SK-N-SH (cell line): ENCODE measurements at regions not wholly inside any gene's neighbourhood (a gene's known extent, or its start where the extent isn't known, plus 50 kb on each side); places are given as distances from the start of the nearest gene placed in this dataset.

Experiments
- CTCF ChIA-PET: fragments of 300-600, 350-600 bp; formaldehyde crosslinking; extraction: SDS; loops from one replicate; lab custom pipeline; 2021; lab: Yijun Ruan, JAX
- POLR2A ChIA-PET: fragments of 350-600 bp; sonication (Branson Sonifier 250); formaldehyde crosslinking; extraction: SDS; loops from one replicate; lab custom pipeline; 2020; ENCODE audit warnings: antibody characterized with exemption, inconsistent platforms; lab: Yijun Ruan, JAX
- DNase-seq: peaks from one replicate; pipeline ENCODE4 v3.0.0; 2012
- H2AFZ ChIP-seq: fragments of 200-600 bp; sonication (generic); 2 replicates; pipeline ENCODE4 v1.8.1; 2016; ENCODE audit warnings: antibody characterized with exemption, mild to moderate bottlenecking, low read depth
- H3F3A ChIP-seq: fragments of 200-600 bp; sonication (generic); replicated peaks from 2 replicates; pipeline ENCODE3; 2016; ENCODE audit warnings: antibody characterized with exemption, mild to moderate bottlenecking; ENCODE audit not compliant: insufficient read depth
- H3K27ac ChIP-seq, 2 experiments: fragments of 200-500 bp in 1 of 2; fragments of 200-600 bp in 1 of 2; sonication (Bioruptor generic) in 1 of 2; sonication (generic), shearing (Covaris generic) in 1 of 2; 2 replicates each; pipeline versions ENCODE4 v1.5.1 to v1.6.1; 2014 to 2016; ENCODE audit warnings: low read depth in 2 of 2, inconsistent platforms in 1 of 2, low read length in 1 of 2, mild to moderate bottlenecking in 1 of 2, mixed read lengths in 1 of 2
- H3K27me3 ChIP-seq: fragments of 200-600 bp; sonication (generic), shearing (Covaris generic); 2 replicates; pipeline ENCODE4 v1.6.1; 2016; ENCODE audit warnings: mixed run types; ENCODE audit not compliant: insufficient read depth
- H3K36me3 ChIP-seq, 2 experiments: fragments of 200-500 bp in 1 of 2; fragments of 200-600 bp in 1 of 2; sonication (Bioruptor generic) in 1 of 2; sonication (generic) in 1 of 2; replicated peaks in 1 of 2; 2 replicates each; pipeline versions ENCODE3 to v1.5.1; 2014 to 2016; ENCODE audit warnings: low read length in 1 of 2, mild to moderate bottlenecking in 1 of 2; ENCODE audit not compliant: insufficient read depth in 2 of 2, control insufficient read depth in 1 of 2
- H3K4me1 ChIP-seq, 2 experiments: fragments of 200-500 bp in 1 of 2; fragments of 200-600 bp in 1 of 2; sonication (Bioruptor generic) in 1 of 2; sonication (generic), shearing (Covaris generic) in 1 of 2; 2 replicates each; pipeline versions ENCODE4 v1.5.1 to v1.6.1; 2014 to 2016; ENCODE audit warnings: low read depth in 1 of 2, low read length in 1 of 2, mixed run types in 1 of 2; ENCODE audit not compliant: insufficient read depth in 2 of 2, control insufficient read depth in 1 of 2
- H3K4me2 ChIP-seq: fragments of 200-600 bp; sonication (generic), shearing (Covaris generic); 2 replicates; pipeline ENCODE4 v1.6.1; 2017; ENCODE audit warnings: mixed run types
- H3K4me3 ChIP-seq, 2 experiments: fragments of 200-500 bp in 1 of 2; fragments of 200-600 bp in 1 of 2; sonication (Bioruptor generic) in 1 of 2; sonication (generic), shearing (Covaris generic) in 1 of 2; 2 replicates each; pipeline versions ENCODE4 v1.5.1 to v1.8.1; 2014 to 2016; ENCODE audit warnings: low read depth in 2 of 2, inconsistent platforms in 1 of 2, low read length in 1 of 2, mild to moderate bottlenecking in 1 of 2, mixed read lengths in 1 of 2, moderate library complexity in 1 of 2
- H3K79me2 ChIP-seq: fragments of 200-600 bp; sonication (generic); 2 replicates; pipeline ENCODE4 v1.8.1; 2017; ENCODE audit warnings: mild to moderate bottlenecking; ENCODE audit not compliant: insufficient read depth
- H3K9ac ChIP-seq: fragments of 200-600 bp; sonication (generic); 2 replicates; pipeline ENCODE4 v1.6.1; 2017; ENCODE audit warnings: mixed run types
- H3K9me2 ChIP-seq: fragments of 200-600 bp; sonication (generic); 2 replicates; pipeline ENCODE4 v1.6.1; 2017; ENCODE audit warnings: mixed run types
- H3K9me3 ChIP-seq: fragments of 200-600 bp; sonication (generic); 2 replicates; pipeline ENCODE4 v1.6.1; 2017; ENCODE audit warnings: mixed run types, mild to moderate bottlenecking, moderate library complexity
- H4K20me1 ChIP-seq: fragments of 200-600 bp; sonication (generic); 2 replicates; pipeline ENCODE4 v1.6.1; 2017; ENCODE audit warnings: mild to moderate bottlenecking, mixed run types; ENCODE audit not compliant: insufficient read depth
- EP300 ChIP-seq, 2 experiments: IDR thresholded peaks; 2 replicates each; pipeline versions ENCODE4 v1.4.0 to v1.6.1; 2012; ENCODE audit warnings: borderline replicate concordance in 1 of 2, low read depth in 1 of 2, low read length in 1 of 2
- FOSL2 ChIP-seq: IDR thresholded peaks from 2 replicates; pipeline ENCODE4 v1.4.0; 2012; ENCODE audit warnings: low read depth, mild to moderate bottlenecking, moderate library complexity, borderline replicate concordance
- GATA2 ChIP-seq: sonication (generic); formaldehyde crosslinking; IDR thresholded peaks from 2 replicates; pipeline ENCODE4 v1.5.0; 2020; ENCODE audit warnings: mild to moderate bottlenecking, missing genetic modification reagents
- JUND ChIP-seq: IDR thresholded peaks from 2 replicates; pipeline ENCODE4 v1.4.0; 2012
- NFIC ChIP-seq: IDR thresholded peaks from 2 replicates; pipeline ENCODE4 v1.4.0; 2012; ENCODE audit warnings: borderline replicate concordance
- RXRA ChIP-seq: IDR thresholded peaks from 2 replicates; pipeline ENCODE4 v1.4.0; 2012; ENCODE audit warnings: low read depth, mild to moderate bottlenecking, borderline replicate concordance
- SIN3A ChIP-seq: IDR thresholded peaks from 2 replicates; pipeline ENCODE4 v1.6.1; 2012; ENCODE audit warnings: low read depth, mild to moderate bottlenecking, low read length, moderate library complexity, borderline replicate concordance
- TAF1 ChIP-seq: IDR thresholded peaks from 2 replicates; pipeline ENCODE4 v1.6.1; 2012; ENCODE audit warnings: low read depth, mild to moderate bottlenecking, low read length, moderate library complexity, borderline replicate concordance
- TCF12 ChIP-seq: IDR thresholded peaks from 2 replicates; pipeline ENCODE4 v1.4.0; 2012
- TEAD4 ChIP-seq: IDR thresholded peaks from 2 replicates; pipeline ENCODE4 v1.4.0; 2012; ENCODE audit warnings: mild to moderate bottlenecking, borderline replicate concordance; ENCODE audit not compliant: insufficient read depth
- WGBS: methylation state at CpG from one replicate; pipeline ENCODE4 v1.1.6; 2017; ENCODE audit warnings: low lambda C conversion rate; 5-methylcytosine and 5-hydroxymethylcytosine counted together
- TF ChIP-seq, protein P1 (sequence below): fragments of 150-350 bp; IDR thresholded peaks from 2 replicates; pipeline ENCODE4 v1.6.1; 2016; ENCODE audit warnings: mild to moderate bottlenecking, low read depth, low read length
- TF ChIP-seq, protein P2 (sequence below): fragments of 150-350 bp; IDR thresholded peaks from 2 replicates; pipeline ENCODE4 v1.6.1; 2017; ENCODE audit warnings: antibody characterized with exemption, low read length, low read depth, borderline replicate concordance
- TF ChIP-seq, protein P3 (sequence below): IDR thresholded peaks from 2 replicates; pipeline ENCODE4 v1.4.0; 2012; ENCODE audit warnings: low read depth

DNA sequence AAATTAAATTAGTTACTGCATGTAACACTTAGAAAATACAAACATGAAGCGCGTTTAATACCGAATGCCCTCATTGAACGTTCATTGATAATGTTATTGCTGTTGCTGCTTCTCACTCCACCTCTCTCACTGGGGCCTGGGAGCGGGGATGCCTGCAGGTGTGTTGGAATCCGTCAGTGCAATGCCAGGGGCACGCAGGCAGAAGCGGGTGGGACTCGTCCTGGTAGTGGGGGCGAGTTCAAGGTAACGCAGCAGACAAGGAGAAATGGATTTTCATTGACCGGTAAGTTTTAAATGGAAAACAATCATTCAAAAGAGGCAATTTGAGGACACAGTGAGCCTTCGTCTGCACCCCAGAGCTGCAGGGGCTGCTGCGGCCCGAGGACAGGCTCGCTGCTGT lies 71.2 kb upstream of the AFDN start:
- 73% methylated on average over 13 of the region's 16 CpGs for whole genome bisulfite sequencing
- H3K79me2 ChIP-seq = no peaks in the 10 kb centered on the region
- H3K4me3 ChIP-seq = no peak overlapping the region
- H3K9ac ChIP-seq = no peak overlapping the region
- H3K9me2 ChIP-seq = no peaks in the 10 kb centered on the region
- ChIA-PET POLR2A (no interaction called here), CTCF (interaction anchor here (0.6 to 1.7 kb wide), 2 partner anchors 11 to 32 kb away, joined by 3 to 4 read pairs; no protein-coding TSS in a partner anchor)
- H2AFZ ChIP-seq = no peak overlapping the region
- no peaks in the 10 kb centered on the region for H3K36me3 ChIP-seq
- TF ChIP-seq SIN3A (no peak), GATA2 (CRISPR knock-in tag) (no peak)
- H3K4me2 ChIP-seq = no peak overlapping the region
- H3F3A ChIP-seq = no peaks in the 10 kb centered on the region
- DNase-seq = no peak
- no peaks in the 10 kb centered on the region for H3K27me3 ChIP-seq
- no peaks in the 10 kb centered on the region for H4K20me1 ChIP-seq
- H3K27ac ChIP-seq = no peak overlapping the region
- H3K4me1 ChIP-seq = peaks cover 0 to 6% of the 10 kb centered on the region in 2 experiments; a peak in 1 of 4 replicates
- H3K9me3 ChIP-seq = no peaks in the 10 kb centered on the region

DNA sequence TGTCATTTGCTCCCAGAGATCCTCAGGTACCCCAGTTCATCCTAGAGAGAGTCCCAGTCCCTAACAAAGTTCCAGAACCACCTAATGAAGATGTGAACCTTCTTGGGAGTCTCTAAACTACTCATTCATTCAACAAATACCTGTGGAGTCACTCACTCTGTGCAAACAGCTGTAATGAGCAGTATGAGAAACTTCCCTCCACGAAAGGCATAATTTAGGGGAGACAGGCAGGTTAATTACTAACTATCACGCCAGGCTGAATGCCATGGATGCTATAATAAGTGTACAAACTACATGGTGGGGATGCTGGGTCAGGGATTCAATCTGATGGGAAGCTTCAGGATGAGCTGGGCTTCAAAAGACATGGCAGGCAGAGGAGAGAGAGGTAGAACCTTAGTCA lies 70.1 kb upstream of the AFDN start:
- WGBS = 30% methylated on average over 2 of the region's 2 CpGs
- CTCF ChIA-PET = no interaction called here

DNA sequence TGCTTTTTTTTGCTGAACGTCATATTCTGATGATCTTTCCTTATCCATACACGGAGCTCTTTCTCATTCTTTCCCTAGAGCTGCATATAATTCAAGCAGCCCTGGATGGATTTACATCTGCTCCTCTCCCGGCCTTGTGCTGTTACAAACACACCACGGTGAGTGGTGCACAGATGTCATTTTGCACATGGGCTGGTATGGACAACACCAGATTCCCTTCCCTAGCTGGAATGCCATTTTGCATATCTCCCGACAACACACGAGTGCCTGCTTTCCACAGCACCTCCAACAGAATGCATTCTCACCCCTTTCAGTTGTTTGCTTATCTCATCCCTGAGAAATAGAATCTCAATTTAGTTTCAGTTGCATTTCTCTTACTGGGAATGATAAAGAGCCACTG lies 69.5 kb upstream of the AFDN start:
- H3K4me3 ChIP-seq = no peak overlapping the region
- no peaks in the 10 kb centered on the region for H3K79me2 ChIP-seq
- no peak overlapping the region for H3K4me2 ChIP-seq
- no peaks in the 10 kb centered on the region for H3K9me2 ChIP-seq
- H2AFZ ChIP-seq = no peak overlapping the region
- H3K9me3 ChIP-seq = no peaks in the 10 kb centered on the region
- ChIA-PET POLR2A (no interaction called here), CTCF (no interaction called here)
- no peak overlapping the region for H3K27ac ChIP-seq
- H3F3A ChIP-seq = no peaks in the 10 kb centered on the region
- WGBS = 44% methylated on average over 6 of the region's 6 CpGs
- TF ChIP-seq, protein P1, sequence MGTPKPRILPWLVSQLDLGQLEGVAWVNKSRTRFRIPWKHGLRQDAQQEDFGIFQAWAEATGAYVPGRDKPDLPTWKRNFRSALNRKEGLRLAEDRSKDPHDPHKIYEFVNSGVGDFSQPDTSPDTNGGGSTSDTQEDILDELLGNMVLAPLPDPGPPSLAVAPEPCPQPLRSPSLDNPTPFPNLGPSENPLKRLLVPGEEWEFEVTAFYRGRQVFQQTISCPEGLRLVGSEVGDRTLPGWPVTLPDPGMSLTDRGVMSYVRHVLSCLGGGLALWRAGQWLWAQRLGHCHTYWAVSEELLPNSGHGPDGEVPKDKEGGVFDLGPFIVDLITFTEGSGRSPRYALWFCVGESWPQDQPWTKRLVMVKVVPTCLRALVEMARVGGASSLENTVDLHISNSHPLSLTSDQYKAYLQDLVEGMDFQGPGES = no peak
- no peak for TF ChIP-seq TEAD4
- no peak for TF ChIP-seq FOSL2
- TF ChIP-seq TAF1 = no peak
- TF ChIP-seq EP300 (IDR thresholded peaks at IDR 0.05; ENCODE audit: borderline replicate concordance in 1 of 2, low read depth in 1 of 2, low read length in 1 of 2) = no peak
- TF ChIP-seq, protein P2, sequence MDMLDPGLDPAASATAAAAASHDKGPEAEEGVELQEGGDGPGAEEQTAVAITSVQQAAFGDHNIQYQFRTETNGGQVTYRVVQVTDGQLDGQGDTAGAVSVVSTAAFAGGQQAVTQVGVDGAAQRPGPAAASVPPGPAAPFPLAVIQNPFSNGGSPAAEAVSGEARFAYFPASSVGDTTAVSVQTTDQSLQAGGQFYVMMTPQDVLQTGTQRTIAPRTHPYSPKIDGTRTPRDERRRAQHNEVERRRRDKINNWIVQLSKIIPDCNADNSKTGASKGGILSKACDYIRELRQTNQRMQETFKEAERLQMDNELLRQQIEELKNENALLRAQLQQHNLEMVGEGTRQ = no peak
- no peak for TF ChIP-seq RXRA
- H3K27me3 ChIP-seq = no peaks in the 10 kb centered on the region
- DNase-seq = no peak
- H3K36me3 ChIP-seq = no peaks in the 10 kb centered on the region
- H3K4me1 ChIP-seq = peaks cover 0 to 6% of the 10 kb centered on the region in 2 experiments; a peak in 1 of 4 replicates
- H3K9ac ChIP-seq = no peak overlapping the region
- H4K20me1 ChIP-seq = no peaks in the 10 kb centered on the region

More for the DNA sequence above, 70.1 kb upstream of the AFDN start:
- H4K20me1 ChIP-seq = no peaks in the 10 kb centered on the region
- no peak for TF ChIP-seq SIN3A
- no peak for TF ChIP-seq EP300 (IDR thresholded peaks at IDR 0.05; ENCODE audit: borderline replicate concordance in 1 of 2, low read depth in 1 of 2, low read length in 1 of 2)
- TF ChIP-seq JUND = no peak
- TF ChIP-seq, protein P2 = no peak
- TF ChIP-seq TCF12 = no peak
- TF ChIP-seq NFIC = no peak
- TF ChIP-seq, protein P3, sequence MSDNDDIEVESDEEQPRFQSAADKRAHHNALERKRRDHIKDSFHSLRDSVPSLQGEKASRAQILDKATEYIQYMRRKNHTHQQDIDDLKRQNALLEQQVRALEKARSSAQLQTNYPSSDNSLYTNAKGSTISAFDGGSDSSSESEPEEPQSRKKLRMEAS = no peak
- POLR2A ChIA-PET = no interaction called here
- H3K9me2 ChIP-seq = no peaks in the 10 kb centered on the region
- no peak overlapping the region for H3K4me2 ChIP-seq
- no peaks in the 10 kb centered on the region for H3K27me3 ChIP-seq
- no peak overlapping the region for H3K4me3 ChIP-seq
- H3K36me3 ChIP-seq = no peaks in the 10 kb centered on the region
- no peak for DNase-seq
- no peak overlapping the region for H3K27ac ChIP-seq
- no peaks in the 10 kb centered on the region for H3K9me3 ChIP-seq
- no peak overlapping the region for H2AFZ ChIP-seq
- no peaks in the 10 kb centered on the region for H3F3A ChIP-seq
- H3K79me2 ChIP-seq = no peaks in the 10 kb centered on the region
- no peak overlapping the region for H3K9ac ChIP-seq
- H3K4me1 ChIP-seq = peaks cover 0 to 6% of the 10 kb centered on the region in 2 experiments; a peak in 1 of 4 replicates
